HK-2 (cell line): ENCODE measurements at regions not wholly inside any gene's neighbourhood (a gene's known extent, or its start where the extent isn't known, plus 50 kb on each side); places are given as distances from the start of the nearest gene placed in this dataset.
"Not testable (repeated sequence)": the region's sequence is repeated elsewhere in the genome, so short reads cannot be mapped to it uniquely, and the experiment has no call there.

Experiments used
- DNase-seq: peaks from one replicate; pipeline ENCODE4 v3.0.0-alpha.2; 2018; ENCODE audit not compliant: unreplicated experiment

DNA sequence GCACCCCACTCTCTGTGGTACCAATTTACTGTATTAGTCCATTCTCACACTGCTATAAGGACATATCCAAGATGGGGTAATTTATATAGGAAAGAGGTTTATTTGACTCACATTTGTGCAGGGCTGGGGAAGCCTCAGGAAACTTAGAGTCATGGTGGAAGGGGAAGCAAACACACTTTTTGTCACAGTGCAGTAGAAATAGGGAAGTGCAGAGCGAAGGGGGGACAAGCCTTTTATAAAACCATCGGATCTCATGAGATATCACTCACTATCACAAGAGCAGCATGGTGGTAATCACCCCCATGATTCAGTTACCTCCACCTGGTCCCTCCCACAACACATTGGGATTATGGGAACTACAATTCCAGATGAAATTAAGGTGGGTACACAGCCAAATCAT, 766.9 kb upstream of the PCDH10 start:
- no peak for DNase-seq

DNA sequence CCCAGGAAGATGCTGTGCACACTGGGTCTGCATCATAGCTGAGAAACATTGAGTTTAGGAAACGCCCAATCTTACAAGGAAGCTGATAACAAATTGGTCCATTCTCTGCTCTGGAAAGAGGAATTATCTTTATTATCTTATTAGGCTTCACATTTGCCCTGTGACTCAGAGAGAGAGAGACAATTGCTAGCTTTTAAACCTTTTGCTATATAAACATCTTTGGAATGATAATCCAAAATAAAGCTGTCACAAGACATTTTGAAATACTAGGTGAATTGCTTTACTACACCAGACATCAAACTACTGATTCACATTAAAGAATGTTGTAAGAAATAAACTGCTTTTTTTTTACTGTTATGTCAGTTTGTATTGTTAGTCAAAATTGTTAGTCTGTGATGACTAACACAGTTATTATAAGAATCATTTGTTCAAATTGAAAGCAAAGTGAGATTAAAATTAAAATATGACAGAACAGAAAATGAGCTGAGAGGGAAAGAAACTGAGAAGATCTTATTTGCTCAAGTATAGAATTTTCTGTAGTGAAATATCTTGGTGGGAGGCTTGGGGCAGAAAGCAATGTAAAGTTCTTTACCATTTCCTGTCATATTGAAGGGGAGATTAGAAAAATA, 765.4 kb upstream of the PCDH10 start:
- no peak for DNase-seq

DNA sequence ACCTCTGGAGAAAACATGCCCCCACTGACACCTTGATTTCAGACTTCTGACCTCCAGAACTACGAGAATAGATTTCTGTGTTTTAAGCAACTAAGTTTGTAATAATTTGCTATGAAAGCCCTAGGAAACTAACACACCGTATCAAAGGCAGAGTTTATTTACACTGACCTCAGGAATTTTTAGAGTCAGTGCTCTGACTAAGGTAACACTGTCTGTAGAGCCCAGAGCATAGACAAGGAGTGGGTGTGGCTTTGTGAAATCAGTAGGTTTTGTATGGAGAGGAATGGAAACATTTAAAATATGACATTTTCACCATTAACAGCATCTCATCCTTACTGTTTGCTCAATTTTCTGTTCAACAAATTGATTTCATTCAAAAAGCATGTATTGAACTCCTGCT, 764.4 kb upstream of the PCDH10 start:
- DNase-seq: no peak

DNA sequence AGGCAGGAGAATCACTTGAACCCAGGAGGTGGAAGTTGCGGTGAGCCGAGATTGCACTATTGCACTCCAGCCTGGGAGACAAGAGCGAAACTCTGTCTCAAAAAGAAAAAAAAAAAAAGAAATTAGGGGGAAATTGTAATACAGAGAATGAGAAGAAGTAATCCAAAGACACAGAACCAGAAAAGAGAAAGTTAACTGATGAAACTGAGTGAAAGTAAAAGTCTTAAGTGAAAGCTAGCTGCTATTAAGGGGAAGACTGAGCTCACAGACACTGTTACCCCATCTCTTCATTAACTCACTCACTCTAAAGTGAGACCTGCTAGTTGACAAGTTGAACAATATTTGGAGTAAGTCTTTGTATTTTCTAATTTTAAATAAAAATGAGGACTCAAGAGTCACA, 763.0 kb upstream of the PCDH10 start:
- DNase-seq: no peak

DNA sequence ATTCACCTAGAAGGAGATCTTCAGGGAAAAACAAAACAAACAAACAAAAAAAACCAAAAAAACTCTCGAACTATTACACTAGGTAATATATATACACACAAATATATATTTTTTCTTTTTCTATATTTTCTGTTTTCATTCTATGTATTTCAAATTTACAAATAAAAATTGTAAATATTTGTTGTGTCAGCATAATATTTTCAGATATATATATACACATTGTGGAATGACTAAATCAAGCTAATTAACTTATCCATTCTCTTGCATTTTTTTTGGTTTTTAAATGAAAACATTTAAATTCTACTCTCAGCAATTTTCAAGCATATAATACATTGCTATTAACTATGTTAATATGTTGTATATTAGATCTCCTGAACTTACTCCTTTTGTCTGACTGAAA, 762.0 kb upstream of the PCDH10 start:
- no peak for DNase-seq

DNA sequence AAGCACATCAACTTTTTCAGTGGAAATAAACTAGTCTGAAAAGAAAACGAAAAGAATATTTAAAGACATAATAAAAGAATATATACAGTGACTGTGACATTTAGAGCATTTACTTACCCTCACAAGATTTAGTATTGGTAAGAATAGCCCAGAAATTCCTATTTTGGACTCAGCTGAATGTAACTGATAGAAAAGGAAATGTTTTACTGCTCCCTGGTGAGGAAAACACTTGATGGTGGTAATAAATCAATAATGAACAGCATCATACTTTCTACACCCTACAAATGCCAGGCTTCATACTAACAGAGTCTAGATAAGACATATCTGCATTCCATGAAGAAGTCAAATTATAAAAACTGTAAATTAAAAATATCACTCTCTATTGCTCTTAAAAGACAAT, 753.5 kb upstream of the PCDH10 start:
- DNase-seq: no peak

DNA sequence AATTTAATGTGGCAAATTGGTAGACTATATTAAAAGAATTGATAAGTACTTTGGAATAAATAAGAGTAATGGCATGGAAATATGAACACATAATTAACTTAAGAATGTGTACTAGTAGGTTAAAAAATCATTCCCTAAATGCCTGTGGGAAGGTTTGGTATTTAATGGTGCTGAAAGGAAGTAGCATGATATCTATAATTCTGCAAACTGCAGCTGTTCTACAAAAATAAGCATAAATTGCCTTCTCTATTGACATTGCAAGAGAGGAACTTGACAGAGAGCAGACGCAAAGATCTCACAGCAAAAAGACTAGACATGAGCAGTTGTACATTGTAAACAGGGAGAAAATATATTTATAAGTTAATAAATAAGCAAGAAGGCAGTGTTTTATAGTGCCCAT, 752.5 kb upstream of the PCDH10 start:
- no peak for DNase-seq

DNA sequence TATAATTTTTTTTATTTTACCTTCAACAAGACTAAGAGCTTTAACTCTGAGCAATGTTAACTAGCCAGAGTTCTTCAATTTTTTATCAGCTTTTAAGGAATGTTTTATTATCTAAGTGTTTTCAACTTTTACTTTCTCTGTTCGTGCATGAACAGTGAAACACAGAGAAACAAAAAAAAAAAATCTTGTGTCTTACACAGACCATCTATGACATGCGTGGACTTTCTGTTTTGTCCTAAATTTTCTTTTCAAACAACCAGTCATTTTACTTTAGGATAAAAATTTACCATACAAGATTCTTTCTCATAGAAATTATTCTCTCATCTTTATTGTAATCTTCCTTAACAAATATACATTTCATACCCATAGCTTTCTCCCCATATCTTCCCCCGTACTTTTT, 731.9 kb upstream of the PCDH10 start:
- DNase-seq: no peak

DNA sequence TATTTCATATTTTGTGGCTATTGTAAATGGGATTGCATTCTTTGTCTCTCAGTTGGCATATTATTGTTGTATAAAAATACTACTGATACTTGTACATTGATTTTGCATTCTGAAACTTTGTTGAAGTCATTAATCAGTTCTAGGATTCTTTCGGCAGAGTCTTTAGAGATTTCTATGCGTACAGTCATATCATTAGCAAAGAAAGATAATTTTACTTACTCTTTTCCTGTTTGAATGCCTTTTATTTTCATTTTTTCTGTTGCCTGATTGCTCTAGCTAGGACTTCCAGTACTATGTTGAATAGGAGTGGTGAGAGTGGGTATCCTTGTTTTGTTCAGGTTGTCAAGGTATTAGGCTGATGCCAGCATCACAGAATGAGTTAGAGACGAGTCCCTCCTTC, 722.0 kb upstream of the PCDH10 start:
- DNase-seq: no peak

DNA sequence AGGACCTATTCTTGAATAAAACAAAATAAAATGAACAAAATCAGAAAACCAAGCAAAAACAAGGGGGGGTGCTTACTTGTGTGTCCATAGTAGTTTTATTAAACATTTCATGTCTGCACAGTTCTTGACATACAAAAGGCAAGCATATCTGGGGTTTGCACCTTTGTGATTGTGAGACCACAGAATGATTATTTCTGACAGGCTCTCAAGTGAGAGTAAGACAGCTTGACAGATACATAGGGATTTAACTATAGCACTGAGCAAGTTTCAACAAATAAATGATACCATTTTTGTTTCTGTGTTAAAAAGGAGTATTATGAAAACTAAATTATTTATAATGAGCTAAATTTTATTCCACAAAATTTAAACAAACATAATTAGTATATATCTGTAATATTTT, 712.0 kb upstream of the PCDH10 start:
- no peak for DNase-seq

DNA sequence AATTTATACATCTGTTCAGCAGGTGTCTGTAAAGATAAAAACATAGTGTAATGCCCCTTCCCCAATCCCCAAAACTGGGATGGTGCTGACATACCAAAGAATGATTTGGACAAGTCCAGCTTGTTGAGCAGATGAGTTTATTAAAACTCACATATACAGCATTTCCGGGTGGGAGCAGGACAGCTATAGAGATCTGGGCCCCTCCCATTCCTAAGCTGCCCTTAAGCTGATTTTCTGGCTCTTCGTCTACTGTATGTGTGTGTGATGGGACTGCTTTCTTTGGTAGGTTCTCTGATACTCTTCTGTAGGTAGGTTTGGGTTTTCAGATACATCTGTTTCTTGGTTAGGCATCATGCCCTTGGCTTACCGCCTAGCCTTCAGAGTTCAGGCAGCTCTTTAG, 703.7 kb upstream of the PCDH10 start:
- no peak for DNase-seq

DNA sequence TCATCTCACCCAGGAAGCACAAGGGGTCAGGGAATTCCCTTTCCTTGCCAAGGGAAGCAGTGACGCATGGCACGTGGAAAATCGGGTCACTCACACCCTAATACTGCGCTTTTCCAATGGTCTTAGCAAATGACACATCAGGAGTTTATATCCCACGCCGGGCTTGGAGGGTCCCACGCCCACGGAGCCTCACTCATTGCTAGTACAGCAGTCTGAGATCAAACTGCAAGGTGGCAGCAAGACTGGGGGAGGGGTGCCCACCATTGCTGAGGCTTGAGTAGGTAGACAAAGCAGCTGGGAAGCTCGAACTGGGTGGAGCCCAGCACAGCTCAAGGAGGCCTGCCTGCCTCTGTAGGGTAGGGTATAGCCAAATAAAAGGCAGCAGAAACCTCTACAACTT, 691.1 kb upstream of the PCDH10 start:
- not testable (repeated sequence) for DNase-seq

DNA sequence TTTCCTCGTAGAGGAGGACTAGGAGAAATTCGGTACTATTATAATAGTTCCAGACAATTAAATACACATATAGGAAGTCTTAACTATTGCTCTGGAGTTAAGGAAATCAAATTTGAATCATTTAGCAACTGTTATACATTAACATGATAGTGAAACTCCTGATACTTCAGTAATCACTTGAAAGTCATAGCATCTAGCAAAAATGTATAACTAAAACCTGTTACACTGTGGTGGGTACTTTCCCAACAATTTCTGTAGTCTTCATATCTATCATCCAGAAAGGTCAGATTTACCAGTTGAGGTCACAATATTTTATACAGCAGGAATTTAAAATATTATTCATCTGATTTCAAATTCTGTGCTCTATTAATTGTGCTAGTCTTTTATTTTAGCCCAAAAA, 669.6 kb upstream of the PCDH10 start:
- no peak for DNase-seq

DNA sequence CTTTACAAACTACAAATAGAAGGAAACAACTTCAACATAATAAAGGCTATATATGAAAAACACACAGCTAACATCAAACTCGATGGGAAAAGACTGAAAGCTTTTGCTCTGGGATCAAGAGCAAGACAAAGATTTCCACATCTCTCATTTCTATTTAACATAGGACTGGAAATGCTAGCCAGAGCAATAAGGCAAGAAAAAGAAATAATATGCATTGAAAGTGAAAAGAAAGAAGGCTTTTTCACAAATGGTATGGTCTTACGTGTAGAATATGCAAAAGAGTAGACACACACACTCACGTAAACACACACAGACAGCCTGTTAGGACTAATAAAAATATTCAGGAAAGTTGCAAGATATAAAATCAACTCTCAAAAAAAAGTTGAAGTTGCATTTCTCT, 660.5 kb upstream of the PCDH10 start:
- DNase-seq: no peak

DNA sequence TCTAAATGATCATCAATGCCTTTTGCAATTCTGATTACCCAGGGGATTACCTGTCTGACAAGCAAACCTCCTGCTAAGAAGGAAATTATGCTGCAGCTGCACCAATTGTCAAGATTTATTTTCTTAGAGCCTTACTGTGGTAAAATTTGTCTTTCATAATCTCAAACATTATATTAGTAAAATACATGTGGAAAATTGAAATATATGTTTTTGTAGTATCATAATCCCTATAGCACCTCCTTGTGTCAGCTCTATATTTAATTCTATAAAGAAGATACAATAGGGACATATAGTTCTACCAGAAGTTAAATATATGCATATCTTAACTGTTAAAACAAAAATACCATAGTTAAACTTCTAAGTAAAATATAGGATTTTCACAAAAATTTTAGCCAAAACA, 655.6 kb upstream of the PCDH10 start:
- DNase-seq: no peak

DNA sequence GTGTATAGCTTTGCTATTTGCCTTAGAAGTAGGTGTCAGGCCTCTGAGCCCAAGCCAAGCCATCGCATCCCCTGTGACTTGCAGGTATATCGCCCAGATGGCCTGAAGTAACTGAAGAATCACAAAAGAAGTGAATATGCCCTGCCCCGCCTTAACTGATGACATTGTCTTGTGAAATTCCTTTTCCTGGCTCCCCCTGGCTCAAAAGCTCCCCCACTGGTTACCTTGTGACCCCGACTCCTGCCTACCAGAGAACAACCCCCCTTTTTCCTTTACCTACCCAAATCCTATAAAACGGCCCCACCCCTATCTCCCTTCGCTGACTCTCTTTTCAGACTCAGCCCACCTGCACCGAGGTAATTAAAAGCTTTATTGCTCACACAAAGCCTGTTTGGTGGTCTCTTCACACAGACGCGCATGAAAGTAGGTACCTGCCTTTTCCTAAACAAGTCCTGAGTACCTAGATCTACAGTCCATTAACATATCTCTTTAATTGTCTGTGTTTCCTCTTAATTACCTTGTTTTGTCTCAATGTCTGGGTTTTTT, 653.8 kb upstream of the PCDH10 start:
- not testable (repeated sequence) for DNase-seq

DNA sequence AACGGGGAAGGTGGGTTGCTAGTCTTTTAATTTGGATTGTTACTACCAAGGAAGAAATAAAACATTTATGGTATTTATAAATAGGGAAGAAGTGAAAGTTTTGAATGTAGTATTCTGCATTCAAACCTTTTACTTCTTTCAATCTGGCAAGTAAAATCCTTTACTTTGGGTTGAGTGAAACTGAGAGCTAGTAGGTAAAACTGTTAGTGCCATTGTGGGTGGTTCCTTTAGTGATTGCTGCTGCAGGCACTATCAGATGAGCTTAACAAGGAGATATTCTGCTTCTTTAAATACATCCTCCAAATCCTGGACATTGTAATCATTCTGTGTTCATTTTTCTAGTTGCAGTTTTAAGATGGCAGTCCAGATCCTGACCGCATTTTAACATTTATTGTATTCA, 650.9 kb upstream of the PCDH10 start:
- no peak for DNase-seq

DNA sequence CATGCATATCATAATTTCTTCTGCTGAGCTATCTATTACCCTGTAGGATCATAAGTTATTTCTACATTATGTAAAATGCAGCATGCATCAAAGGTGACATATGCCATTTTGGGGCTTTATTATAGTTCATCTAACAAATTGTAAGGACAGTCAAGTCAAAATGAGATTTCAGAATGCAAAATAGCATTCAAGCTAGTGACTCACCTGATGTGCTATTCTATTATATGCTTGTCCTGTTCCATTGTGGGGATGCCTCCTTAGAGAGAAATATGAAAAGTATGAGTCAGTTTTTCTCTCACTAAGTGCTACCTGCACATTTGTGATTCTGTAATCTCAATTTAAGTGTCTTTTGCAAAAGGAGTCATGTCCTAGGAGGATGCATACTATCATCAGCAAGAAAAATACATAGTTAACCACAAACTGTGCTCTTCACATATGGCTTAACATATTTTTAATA, 647.0 kb upstream of the PCDH10 start:
- no peak for DNase-seq

DNA sequence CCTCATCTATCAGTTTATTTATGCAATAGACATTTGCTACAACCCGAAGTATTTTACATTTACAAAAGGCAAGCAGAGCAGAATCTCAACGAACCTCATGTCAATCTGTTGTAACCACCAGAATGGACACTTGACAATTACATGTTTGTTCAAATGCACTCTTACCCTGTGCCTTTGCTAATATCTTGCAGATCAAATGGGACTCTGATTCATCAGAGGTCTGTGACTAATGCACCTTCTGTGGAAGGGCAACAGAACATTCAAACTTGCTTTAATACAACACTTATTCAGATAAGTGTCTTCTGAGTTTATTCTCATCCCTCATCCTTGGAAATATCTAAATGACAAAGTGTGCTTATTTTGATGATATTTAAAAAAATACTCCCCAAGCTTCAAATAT, 644.7 kb upstream of the PCDH10 start:
- no peak for DNase-seq

DNA sequence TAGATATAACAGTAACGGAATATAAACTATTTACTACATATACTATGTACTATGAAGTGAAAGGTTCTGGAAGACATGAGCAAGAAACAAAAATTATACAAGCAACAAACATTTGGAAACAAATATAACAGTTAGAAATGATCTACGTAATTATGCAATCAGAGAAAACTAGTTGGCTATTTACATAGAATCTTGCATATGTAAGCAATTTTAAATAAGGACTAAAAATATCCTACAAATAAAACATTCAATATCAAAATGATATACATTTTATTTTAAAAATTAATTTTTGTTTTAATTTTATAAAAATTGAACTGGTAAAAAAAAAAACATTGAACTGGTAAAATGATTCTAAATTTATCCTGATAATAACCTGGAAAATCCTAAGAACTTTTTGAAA, 642.5 kb upstream of the PCDH10 start:
- no peak for DNase-seq

DNA sequence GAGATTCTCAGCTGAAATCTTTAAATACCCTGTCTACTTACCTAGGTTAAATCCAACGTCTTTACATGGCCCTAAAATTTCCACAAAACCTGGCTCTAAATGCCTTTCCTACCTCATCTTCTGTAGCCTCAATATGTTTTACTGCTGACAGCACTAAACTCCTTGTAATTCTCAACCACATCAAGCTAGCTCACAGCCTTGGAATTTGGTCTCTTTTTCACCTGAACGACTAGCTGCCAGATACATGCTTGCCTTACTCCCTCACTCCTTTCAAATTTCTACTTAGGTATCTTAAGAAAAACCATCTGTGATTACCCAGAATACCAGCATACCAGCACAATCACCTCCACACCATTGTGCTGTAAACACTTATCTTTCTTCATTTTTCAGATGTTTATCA, 635.6 kb upstream of the PCDH10 start:
- no peak for DNase-seq

DNA sequence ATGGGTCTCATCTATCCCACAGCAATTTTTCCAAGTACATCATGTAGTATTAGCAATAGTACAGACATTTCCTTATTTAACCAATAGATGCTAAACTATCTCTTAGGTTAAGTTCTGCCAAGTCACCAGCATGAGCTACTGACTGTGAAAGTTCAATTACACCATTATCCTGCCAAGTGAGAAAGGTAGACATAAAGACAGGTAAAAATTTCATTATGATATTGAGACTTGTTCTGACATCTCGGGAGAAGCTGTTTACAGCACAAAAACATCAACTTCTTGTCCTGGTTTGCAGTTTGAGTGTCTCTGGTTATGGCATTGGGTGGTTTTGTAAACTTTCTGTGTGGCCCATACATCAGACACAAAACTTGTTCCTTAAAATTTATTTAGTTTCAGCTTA, 622.4 kb upstream of the PCDH10 start:
- DNase-seq: no peak

DNA sequence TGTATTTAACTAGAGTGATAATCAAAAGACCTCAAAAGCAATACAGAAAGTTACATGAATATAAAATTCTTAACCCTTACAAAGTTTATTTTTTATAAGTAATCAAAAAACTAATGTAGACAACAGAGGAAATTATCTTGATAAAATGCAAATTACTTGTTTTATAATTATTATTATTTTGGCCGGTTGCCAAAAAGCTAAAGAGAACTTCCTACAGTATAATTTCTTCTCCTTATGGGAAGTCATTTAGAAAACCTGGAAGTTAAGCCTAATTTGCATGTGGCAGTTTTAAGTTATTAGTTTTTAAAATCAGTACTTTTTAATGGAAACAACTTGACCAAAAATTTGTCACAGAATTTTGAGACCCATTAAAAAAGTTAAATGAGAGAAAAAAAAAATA, 621.3 kb upstream of the PCDH10 start:
- DNase-seq: no peak

DNA sequence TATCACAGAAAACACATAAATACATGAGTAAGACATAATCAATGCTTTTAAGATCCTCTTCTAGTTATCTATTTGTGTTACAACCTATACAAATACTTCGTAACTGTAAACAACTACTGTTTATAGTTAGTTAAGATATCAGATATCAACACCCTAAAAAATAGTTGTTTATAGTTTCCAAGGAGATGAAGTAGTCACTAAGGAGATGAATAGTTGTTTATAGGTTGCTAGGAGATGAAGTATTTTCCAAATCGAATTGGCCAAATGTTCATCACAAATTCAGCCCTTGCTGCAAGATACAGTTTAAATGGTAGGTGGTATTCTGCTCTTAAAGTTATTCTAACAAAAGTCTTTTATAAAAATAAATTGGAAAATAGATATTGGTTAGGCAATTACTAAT, 618.2 kb upstream of the PCDH10 start:
- no peak for DNase-seq
